GM12892 (cell line): ENCODE measurements at regions not wholly inside any gene's neighbourhood (a gene's known extent, or its start where the extent isn't known, plus 50 kb on each side); places are given as distances from the start of the nearest gene placed in this dataset.

Experiments
- POLR2A ChIP-seq: IDR thresholded peaks from 2 replicates; pipeline ENCODE4 v1.6.1; 2011; ENCODE audit warnings: low read depth, low read length, control low read depth
- POLR2AphosphoS5 ChIP-seq: IDR thresholded peaks from 2 replicates; pipeline ENCODE4 v1.6.1; 2011; ENCODE audit warnings: low read depth, low read length, control low read depth

GRCh38 chr12:25796523-25797000 lies 161.9 kb upstream of the RASSF8 start:
- TF ChIP-seq POLR2A (no peak), POLR2AphosphoS5 (no peak)
